HG03066 (cell line): ENCODE measurements at regions not wholly inside any gene's neighbourhood (a gene's known extent, or its start where the extent isn't known, plus 50 kb on each side); places are given as distances from the start of the nearest gene placed in this dataset.
A peak's percentile ranks its signal among the peaks of the same experiment; 100 is the strongest.

Source experiments
- ATAC-seq: cut with Tn5 transposase; IDR thresholded peaks from one replicate; pipeline ENCODE4 v1.9.1; 2021; ENCODE audit warnings: low read depth; ENCODE audit not compliant: unreplicated experiment

DNA sequence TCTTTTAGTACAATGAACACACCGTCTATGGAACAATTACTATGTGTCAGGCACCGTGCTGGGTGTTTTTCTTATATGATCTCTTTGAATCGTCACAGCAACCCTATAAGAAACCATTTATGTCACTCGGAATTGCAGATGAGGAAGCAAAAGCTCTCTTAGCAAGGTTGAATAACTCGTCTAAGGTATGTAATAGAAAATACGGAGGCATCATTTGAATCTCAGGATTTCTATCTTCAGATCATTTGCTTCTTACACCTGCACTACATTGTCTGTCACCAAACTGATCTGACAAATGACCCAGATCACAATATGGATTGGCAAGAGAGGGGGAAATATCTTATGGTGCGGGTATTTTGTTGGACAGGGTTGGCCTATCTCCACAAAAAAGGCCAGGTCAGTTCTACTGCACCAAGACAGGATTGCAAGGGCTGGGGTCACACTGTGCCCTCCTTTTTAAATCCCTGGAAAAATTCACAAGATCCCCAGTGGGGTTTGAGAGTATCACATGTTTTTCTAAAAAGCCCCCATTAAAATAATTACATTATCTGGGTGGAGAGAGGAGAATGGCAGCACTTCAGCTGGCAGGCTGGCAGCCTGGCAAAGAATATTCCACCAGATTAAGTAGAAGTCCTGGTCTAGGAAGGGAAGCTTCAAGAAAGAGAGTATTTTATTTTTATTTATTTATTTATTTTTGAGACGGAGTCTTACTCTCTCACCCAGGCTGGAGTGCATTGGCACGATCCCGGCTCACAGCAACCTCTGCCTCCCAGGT lies 110.7 kb upstream of the CLMP start:
- no peak for ATAC-seq

DNA sequence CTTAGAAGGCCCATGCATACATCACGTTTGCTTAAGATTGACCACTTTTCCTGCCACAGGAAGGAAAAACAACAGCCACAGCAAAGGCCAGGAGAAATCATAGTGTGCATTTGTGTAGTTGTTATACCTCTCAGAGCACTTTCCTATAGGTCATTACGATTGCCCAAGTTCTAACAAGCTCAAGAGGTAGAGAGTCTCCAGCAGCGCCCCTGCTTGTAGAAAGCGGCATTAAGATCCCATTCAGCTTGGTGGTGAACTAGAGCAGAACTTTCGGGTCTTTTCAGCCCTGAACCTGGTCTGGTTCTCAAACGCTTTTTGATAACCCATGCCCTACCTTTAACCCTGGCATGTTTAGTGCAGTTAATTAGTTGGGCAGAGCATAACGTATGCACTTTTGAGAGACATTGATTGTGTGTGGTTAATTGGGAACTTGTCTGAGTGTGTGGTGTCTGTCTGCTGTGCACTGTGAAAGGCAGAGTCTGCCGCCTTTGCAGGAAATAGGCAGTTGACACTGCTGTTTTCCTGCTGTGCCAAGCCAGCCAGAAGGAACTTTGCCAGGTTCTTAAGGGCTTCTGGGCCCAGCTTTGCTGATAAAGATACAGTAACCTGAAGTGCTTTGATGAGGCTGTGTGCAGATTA lies 109.9 kb upstream of the CLMP start:
- ATAC-seq = no peak

DNA sequence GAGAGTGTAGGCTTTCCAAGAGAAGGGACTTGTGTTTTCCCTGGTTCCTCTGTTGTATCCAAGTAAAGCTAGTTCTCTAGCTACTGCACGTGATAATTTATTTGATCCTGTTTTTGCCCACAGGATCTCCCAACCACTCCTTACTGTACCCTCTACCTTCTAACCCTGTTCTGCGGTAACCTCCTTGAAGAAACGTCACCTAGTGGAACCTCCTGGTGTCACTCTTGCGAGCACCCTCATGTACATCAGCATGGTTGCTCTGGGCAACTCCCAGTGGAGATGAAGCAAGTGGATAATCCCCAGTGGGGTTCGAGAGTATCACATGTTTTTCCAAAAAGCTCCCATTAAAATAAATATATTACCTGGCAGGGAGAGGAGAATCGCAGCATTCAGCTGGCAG lies 108.9 kb upstream of the CLMP start:
- no peak for ATAC-seq

DNA sequence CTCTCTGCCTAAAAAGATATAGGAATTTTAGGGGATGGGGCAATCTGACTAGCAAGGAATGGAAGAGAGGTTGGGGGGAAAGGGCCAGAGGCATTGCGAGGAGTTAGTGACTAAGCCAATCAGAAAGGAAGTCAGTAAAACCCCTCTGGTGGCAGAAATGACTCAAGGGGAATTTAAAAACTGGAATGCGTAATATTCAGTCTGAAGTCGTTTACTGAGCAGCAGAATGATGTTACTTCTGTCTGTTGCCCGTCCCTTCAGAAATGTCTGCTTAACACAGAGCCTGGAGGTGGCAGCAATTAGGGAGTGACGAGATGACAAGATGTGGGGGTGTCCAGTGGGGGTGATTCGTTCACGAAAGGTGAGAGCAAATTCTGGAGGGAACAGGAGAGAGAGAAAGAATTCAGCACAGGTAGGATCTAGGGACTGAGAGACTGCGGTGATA lies 107.7 kb upstream of the CLMP start:
- no peak for ATAC-seq

DNA sequence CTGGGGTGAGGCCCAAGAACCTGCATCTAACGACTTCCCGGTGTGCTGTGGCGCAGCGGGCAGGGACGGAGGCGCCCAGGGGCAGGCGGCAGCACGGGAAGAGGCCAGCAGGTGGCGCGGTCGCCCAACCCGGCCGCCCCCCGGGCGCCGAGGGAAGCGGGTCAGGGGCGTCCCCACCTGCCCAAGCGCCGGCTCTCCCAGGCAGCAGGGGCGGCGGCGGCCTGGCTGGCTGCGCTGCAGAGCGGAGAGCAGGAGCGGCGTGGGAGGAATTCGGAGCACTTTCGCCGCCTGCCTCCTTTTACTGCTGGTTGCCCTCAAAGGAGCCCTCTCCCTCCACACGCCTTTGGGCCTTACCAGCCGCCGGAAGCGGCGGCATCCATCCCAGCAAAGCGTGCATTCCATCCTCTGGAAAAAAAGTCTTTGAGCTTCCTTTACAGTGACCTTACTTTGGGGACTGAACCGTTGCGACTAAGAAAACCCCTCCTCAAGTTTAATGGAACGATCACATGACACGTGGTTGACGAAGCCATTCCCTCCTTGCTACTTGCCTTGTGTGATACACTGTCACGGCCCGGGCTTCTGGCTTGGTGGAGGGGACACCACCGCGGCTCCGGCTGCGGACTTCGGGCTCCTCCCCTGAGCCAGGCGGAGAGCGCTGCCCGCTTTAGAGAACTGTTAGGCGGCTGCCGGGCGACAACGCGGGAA lies 106.8 kb upstream of the CLMP start:
- ATAC-seq = peak; percentile 72

DNA sequence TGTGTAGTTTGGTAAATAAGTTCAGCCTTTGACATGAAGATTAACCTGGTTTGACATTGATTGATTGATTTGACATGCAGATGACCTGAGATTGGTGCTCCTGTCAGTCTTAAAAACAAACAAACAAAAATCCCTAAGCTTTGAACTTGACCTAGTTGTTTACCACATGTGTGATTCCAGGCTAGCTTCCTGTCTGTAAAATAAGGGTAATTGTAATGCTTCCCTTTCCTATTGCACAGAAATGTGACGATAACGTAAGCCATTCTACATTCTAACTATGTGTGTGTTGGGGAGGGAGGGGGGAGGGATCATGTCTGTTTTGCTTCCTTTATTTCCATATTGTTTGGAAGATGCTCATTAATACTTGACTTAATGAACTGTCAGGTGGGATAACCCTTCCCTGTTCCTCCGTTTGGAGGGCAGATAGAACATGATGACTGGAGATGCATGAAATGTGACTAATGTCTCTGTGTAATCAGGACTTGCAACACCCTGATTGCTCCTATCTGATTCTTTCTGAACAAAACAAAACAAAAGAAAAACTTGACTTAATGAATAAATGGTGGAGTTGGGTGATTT lies 106.1 kb upstream of the CLMP start:
- no peak for ATAC-seq

DNA sequence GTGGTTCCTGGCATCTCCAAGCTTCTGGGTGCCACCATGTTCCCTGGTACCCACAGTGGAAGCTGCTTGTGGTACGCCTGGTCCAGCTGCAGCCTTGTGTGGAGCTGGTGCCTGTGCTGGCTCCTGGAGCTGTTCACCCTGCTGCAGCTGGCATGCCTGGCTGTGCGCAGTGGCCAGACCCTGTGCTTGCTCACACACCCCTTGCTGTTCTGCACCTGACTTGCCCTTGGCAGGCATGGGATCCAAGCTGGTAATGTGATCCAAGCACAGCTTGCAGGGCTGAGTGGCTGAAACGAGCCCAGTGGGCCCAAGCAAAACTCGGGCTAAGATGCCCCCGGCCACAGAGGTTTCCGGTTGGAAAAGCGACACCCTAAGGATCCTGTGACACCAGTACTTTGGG lies 104.7 kb upstream of the CLMP start:
- no peak for ATAC-seq

DNA sequence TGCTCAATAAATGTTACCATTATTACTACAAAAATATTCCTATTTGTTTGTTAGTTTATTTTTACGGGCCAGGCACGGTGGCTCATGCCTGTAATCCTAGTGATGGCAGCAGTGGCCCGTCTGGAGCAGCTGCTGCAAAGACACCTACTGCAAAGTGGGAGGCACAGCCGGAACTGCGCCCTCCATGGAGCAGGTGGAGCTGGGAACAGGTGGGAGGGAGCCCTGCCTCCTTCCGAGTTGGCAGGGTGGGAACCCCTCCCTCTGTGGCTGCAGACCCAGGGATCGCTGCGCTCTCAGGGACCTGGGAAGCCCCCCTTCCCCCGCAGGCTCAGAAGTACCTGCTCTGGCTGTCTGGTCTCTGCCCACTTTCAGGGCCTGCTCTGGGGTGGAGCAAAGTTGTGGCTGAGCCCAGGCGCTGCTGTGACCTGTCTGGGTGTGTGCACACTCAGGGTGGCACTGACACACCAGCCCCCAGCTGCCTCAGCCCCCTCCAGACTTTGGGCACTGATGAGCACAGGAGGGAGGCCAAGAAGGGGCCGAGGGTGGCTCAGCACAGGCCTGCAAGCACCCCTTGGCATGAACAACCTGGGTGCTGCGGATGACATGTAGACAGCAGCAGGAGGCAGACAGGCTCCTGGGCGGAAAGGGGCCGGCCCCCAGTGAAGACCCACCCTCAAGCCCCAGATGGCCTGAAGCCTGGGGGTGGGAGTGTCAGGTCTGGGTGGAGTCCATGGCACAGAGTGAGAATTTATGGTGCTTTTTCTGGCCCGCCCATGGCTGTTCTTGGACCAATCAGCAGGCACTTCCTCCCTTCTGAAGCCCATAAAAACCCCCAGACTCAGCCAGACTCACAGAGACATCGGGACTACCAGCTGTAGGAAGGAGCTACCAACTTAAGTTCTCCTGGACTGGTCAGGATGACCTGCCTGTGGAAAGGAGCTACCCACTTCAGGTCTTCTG lies 103.7 kb upstream of the CLMP start:
- no peak for ATAC-seq

DNA sequence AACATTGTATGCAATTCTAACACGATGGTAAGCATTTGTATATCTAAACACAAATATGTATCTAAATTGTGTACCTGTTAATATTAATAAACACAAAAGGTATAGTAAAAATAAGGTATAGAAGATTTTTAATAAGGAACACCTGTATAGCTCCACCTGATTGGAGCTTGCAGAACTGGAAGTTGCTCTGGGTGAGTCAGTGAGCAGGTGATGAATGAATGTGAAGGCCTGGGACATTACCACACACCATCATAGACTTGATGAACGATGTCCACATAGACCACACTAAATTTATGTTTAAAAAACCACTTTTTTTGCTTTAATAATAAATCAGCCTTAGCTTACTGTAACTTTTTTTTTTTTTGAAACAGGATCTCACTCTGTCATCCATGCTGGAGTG lies 97.6 kb upstream of the CLMP start:
- no peak for ATAC-seq

DNA sequence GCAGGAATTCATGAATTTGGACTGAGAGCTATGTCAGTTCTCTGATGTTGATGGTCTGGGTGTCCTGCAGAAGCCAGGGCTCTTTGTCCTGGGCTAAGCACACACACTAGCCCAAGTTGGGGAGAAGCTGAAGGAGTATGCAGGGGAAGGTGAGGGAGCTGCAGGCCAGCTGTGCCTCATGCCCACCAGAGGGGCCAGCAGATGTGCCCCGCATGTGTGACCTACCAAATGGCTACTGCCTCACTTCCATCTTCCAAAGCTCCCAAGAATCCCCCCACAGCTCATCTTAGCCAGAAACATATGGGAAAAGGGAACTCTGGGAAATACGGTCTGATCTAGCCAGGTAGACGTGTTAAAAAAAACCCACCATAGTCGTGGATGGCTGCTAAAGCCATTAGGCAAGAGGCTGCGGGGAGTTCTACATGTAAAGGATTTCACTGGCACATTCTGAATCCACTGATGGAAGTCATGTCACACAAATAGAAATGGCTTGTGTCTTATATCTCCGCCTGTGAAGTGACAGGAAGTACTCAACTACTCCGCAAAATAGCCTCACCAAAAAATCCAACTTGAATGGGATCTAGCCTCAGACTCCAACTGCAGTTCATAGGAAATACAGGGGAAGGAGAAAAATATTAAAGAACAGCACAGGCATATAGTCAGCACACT lies 96.3 kb upstream of the CLMP start:
- no peak for ATAC-seq

DNA sequence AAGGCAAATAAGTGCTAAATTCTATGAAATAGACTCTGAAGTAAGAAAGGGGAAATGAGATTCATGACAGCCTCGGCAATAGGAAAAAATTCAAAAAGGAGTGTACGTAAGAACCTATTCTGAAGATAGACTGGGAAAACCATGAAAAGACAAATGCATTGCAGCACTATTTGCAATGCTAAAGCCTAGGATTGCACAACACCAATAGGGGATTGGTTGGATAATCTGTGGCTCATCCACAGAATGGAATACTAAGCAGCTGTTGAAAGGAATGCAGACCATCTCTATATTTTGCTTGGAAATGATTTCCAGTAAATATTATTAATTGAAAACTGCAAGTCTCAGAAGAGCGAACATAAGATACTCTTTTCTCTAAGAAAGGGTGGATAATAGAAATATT lies 91.7 kb upstream of the CLMP start:
- no peak for ATAC-seq

DNA sequence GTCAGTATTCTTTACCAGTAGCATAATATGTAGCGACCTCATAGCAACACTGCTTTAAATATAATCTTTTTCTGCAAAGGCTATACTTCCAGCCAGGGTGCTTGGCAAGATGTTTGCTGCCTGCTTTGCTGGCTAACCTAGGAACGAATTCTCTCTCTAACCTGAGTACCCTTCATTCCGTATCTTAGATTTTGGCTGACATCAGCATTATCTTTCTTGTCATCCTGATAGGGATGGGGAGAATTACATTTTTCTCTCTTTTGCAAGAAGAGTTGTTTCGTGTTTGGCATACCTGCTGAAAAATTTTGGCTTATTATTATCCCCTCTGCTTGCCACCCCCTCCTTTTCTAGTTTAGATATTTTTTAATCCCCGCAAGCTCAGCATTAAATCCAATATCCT lies 91.2 kb upstream of the CLMP start:
- ATAC-seq = no peak

DNA sequence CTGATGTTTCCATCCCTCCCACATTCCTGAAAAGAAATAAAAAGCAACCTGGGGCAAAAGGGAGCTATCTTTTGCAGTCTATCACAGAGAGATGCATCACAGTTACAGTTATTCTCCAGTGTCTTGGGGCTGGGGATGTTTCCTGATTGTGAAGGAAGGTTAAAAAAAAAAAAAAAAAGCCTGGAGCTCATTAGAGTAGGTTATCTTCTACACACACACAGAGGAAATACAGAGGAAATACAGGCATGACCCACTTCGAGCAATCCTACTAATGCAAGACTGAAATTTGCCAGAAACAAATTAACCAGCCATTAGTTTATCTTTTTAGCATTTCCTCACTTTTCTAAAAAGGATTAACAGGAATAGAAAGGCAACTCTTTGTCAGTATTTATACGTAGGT lies 89.4 kb upstream of the CLMP start:
- no peak for ATAC-seq

DNA sequence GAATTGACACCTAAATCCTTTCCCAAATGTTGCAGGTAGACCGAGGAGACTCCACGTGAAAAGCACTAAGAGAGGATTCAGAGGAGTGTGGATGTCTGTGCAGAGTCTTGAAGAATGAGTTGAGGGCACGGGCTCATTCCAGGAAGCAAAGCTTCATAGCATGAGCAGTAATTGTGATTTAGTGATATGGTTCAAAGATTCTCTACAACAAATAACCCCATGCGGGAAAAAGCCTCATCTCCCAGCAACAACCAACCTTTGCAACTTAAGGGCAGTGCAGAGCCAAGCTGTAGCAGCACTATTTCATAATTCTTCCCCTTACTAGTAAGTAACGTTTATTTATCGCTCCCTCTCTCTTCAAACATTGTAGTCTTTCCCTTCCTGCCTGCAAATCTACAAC lies 87.5 kb upstream of the CLMP start:
- no peak for ATAC-seq

DNA sequence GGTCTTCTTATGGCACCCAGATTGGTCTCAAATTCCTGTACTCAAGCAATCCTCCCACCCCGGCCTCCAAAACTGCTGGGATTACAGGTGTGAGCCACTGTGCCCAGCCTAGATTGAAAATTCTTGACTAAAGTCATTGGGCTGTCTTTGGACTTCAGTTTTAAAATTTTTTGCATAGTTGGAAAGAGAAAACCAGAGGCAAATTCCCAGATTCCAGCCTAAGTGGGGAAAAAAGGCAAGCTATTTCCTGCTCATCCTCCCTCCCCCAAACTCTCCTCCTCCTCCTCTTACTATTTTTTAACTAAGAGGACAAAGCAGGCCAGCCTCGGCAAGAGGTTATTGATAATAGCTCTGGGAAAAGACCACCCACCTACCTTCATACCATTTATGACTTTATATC lies 78.6 kb upstream of the CLMP start:
- ATAC-seq = no peak

DNA sequence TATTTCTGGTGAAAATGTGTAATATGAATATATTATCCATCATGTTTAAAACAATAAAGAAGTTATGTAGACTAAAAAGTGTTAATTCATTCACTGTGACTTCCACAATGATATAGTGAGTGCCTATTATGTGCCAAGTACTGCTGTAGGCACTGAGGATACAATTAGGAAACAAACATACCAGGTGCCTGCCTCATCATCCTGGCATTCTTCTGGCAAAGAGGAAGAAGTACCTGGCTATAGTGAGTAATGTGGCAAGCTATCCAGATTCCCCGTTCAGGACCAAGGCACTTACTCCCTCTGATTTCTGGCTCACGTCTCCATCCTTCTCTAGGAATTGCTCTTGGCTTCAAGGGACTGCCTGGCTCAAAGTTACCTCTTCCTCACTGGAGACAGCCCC lies 77.5 kb upstream of the CLMP start:
- ATAC-seq = no peak

DNA sequence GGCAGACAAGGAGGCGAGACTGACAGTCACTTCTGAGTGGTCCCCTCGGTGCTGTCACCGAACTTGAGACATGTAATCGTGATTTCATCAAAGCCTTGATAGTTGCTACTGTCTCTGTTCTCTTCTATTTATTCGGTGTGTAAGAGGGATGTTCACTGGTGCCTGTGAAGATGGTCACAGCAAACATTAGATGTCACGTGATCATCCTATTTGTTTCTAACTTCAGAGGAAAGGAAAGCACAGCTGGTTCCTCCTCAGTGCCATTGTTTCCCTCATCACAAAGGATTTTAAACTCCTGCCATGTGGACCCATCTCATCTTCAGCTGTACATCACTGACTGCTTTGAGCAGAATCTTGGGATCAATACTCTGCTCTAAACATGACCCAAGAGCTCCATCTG lies 73.1 kb upstream of the CLMP start:
- no peak for ATAC-seq

DNA sequence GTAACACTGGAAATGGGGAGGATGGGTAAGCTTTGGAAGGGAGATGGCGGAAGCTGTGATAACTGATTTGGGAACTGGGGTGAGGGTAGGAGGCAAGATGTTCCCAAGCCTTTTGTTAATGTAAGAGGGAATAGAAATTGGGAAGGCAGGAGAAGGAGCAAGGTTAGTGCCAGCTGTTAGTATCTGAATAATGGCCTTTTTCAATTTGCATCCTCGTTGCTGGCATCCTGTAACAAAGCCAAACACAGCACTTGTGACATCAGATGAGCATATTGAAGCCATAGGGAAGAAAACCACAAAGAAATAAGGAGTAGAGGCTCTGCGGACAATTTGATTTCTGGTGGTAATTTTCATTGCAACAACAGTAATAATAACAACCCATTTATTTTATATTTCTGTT lies 70.9 kb upstream of the CLMP start:
- ATAC-seq = no peak

DNA sequence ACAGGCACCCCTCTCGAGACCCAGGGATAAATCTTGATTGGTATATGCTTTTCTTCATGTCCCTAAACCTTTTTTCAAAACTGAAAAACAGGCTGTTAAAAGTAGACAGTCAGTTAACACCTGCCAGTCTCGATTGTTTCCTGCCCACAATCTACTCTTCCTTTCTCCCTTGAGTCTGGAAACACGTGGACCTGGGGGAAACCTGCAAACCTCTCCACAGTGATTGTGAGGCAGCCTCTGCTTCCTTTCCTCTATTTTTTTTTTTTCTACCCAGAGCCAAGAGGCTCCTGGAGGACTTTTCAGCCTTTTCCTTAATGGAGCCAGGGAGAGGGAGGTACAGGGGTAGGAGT lies 69.4 kb upstream of the CLMP start:
- no peak for ATAC-seq
